ENCODE measurements at regions not wholly inside any gene's neighbourhood (a gene's known extent, or its start where the extent isn't known, plus 50 kb on each side); places are given as distances from the start of the nearest gene placed in this dataset.

DNA sequence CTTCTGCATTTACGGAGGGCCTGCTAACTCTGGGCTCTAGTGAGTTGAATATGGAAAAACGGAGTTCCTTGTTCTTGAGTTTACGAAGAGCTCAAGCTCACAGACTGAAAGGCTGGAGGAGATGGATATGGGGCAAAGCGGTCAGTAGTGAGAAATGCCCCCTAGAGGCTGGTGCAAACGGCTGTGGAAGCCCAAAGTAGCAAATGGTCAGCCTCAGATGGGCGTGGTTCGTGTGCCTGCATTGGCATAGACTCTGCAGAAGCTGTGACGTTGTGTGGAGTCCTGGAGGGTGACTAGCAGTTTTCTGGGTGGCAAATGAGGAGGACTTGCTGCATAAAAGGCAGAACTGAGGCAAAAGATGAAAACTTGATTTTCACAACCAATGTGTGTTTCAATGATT lies 93.6 kb upstream of the TWIST2 start:
- TF ChIP-seq, protein P1, sequence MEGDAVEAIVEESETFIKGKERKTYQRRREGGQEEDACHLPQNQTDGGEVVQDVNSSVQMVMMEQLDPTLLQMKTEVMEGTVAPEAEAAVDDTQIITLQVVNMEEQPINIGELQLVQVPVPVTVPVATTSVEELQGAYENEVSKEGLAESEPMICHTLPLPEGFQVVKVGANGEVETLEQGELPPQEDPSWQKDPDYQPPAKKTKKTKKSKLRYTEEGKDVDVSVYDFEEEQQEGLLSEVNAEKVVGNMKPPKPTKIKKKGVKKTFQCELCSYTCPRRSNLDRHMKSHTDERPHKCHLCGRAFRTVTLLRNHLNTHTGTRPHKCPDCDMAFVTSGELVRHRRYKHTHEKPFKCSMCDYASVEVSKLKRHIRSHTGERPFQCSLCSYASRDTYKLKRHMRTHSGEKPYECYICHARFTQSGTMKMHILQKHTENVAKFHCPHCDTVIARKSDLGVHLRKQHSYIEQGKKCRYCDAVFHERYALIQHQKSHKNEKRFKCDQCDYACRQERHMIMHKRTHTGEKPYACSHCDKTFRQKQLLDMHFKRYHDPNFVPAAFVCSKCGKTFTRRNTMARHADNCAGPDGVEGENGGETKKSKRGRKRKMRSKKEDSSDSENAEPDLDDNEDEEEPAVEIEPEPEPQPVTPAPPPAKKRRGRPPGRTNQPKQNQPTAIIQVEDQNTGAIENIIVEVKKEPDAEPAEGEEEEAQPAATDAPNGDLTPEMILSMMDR (IDR thresholded peaks at IDR 0.05; ENCODE audit: insufficient read depth, low read depth, low read length), result peak; percentile 30
- no peak overlapping the region for H3K4me3 ChIP-seq (ENCODE audit: low read depth, low read length)
- no peak for DNase-seq (ENCODE audit: low read depth)

GRCh38 chr2:238761868-238762267 lies 86.0 kb upstream of the TWIST2 start:
- TF ChIP-seq, protein P1 (IDR thresholded peaks at IDR 0.05; ENCODE audit: insufficient read depth, low read depth, low read length), result no peak
- no peak overlapping the region for H3K4me3 ChIP-seq (ENCODE audit: low read depth, low read length)
- peak; percentile 27 for DNase-seq (ENCODE audit: low read depth)

- no peak overlapping the region for H3K4me3 ChIP-seq (ENCODE audit: low read depth, low read length)
- no peak for DNase-seq (ENCODE audit: low read depth)
- TF ChIP-seq, protein P1 (IDR thresholded peaks at IDR 0.05; ENCODE audit: insufficient read depth, low read depth, low read length), result no peak
Measured at GRCh38 chr2:238763471-238763995, 84.4 kb upstream of the TWIST2 start.

GRCh38 chr2:238765590-238765989 lies 82.3 kb upstream of the TWIST2 start:
- no peak overlapping the region for H3K4me3 ChIP-seq (ENCODE audit: low read depth, low read length)
- TF ChIP-seq, protein P1 (IDR thresholded peaks at IDR 0.05; ENCODE audit: insufficient read depth, low read depth, low read length), result no peak
- no peak for DNase-seq (ENCODE audit: low read depth)

DNA sequence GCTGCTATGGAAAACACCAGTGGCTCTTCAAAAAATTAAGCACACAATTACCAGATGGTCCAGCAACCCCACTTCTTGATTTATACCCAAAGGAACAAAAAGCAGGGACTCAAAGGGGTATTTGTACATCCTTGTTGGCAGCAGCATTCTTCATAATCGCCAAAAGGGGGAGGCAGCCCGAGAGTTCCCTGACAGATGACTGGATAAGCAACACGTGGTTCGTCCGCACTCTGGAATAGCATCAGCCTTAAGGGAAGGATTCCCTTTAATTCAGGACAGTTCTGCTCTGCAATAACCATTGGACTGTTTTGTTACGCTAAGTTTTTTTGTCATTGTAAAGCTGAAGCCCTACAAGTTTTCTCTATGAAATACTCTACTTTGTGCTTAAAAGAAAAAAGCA lies 76.7 kb upstream of the TWIST2 start:
- TF ChIP-seq, protein P1 (IDR thresholded peaks at IDR 0.05; ENCODE audit: insufficient read depth, low read depth, low read length), result peak; percentile 45
- H3K4me3 ChIP-seq (ENCODE audit: low read depth, low read length), result no peak overlapping the region
- peak; percentile 58 for DNase-seq (ENCODE audit: low read depth)

- no peak for DNase-seq (ENCODE audit: low read depth)
- H3K4me3 ChIP-seq (ENCODE audit: low read depth, low read length), result no peak overlapping the region
- TF ChIP-seq, protein P1 (IDR thresholded peaks at IDR 0.05; ENCODE audit: insufficient read depth, low read depth, low read length), result no peak
Measured at GRCh38 chr2:238771639-238772038, 76.2 kb upstream of the TWIST2 start.

GRCh38 chr2:238772635-238773297 lies 75.1 kb upstream of the TWIST2 start:
- H3K4me3 ChIP-seq (ENCODE audit: low read depth, low read length), result no peak overlapping the region
- TF ChIP-seq, protein P1 (IDR thresholded peaks at IDR 0.05; ENCODE audit: insufficient read depth, low read depth, low read length), result no peak
- no peak for DNase-seq (ENCODE audit: low read depth)

All from fibroblast of villous mesenchyme (primary cell).